Nephron progenitor cell (in vitro differentiated cells): ENCODE measurements at regions not wholly inside any gene's neighbourhood (a gene's known extent, or its start where the extent isn't known, plus 50 kb on each side); places are given as distances from the start of the nearest gene placed in this dataset.
A peak's percentile ranks its signal among the peaks of the same experiment; 100 is the strongest.

Experiments
- DNase-seq: peaks from one replicate; pipeline ENCODE4 v3.0.0; 2021
- H3K27ac Mint-ChIP-seq: 2 replicates; pipeline ENCODE4 v1.8.0; 2021; ENCODE audit warnings: mild to moderate bottlenecking, moderate library complexity, mixed read lengths
- H3K27me3 Mint-ChIP-seq: 2 replicates; pipeline ENCODE4 v1.8.0; 2021; ENCODE audit warnings: mild to moderate bottlenecking, low read depth, mixed read lengths; ENCODE audit not compliant: poor library complexity
- H3K36me3 Mint-ChIP-seq: 2 replicates; pipeline ENCODE4 v1.8.0; 2021; ENCODE audit warnings: low read depth, mixed read lengths
- H3K4me1 Mint-ChIP-seq: 2 replicates; pipeline ENCODE4 v1.8.0; 2021; ENCODE audit warnings: mixed read lengths
- H3K4me3 Mint-ChIP-seq: 2 replicates; pipeline ENCODE4 v1.8.0; 2021; ENCODE audit warnings: mild to moderate bottlenecking, moderate library complexity, mixed read lengths
- H3K9me3 Mint-ChIP-seq: 2 replicates; pipeline ENCODE4 v1.8.0; 2021; ENCODE audit warnings: mild to moderate bottlenecking, moderate library complexity, mixed read lengths
- CTCF ChIP-seq: fragments of 200-600 bp; sonication (generic); IDR thresholded peaks from 2 replicates; pipeline ENCODE4 v1.5.0; 2021; ENCODE audit warnings: antibody characterized with exemption

- no peak for TF ChIP-seq CTCF
Observed at GRCh38 chr2:65548064-65548463, 115.7 kb upstream of the SPRED2 start.

GRCh38 chr2:65545837-65546805 is 113.7 kb upstream of the SPRED2 start:
- peak overlapping the region; percentile 85 for H3K27ac Mint-ChIP-seq
- no peak for DNase-seq
- H3K36me3 Mint-ChIP-seq = no peaks in the 10 kb centered on the region
- no peaks in the 10 kb centered on the region for H3K9me3 Mint-ChIP-seq
- no peak overlapping the region for H3K4me3 Mint-ChIP-seq
- H3K27me3 Mint-ChIP-seq = peaks cover 19% of the 10 kb centered on the region
- no peak for TF ChIP-seq CTCF
- H3K4me1 Mint-ChIP-seq = peaks cover 50% of the 10 kb centered on the region

More at GRCh38 chr2:65548064-65548463, 115.7 kb upstream of the SPRED2 start:
- Mint-ChIP-seq H3K27ac (no peak overlapping the region), H3K36me3 (no peaks in the 10 kb centered on the region), H3K9me3 (no peaks in the 10 kb centered on the region), H3K27me3 (peaks cover 19% of the 10 kb centered on the region), H3K4me3 (no peak overlapping the region), H3K4me1 (peaks cover 56% of the 10 kb centered on the region)
- no peak for DNase-seq

- H3K36me3 Mint-ChIP-seq = no peaks in the 10 kb centered on the region
- peaks cover 6% of the 10 kb centered on the region for H3K27me3 Mint-ChIP-seq
- no peak for TF ChIP-seq CTCF
- no peak for DNase-seq
- H3K9me3 Mint-ChIP-seq = no peaks in the 10 kb centered on the region
- peaks cover 32% of the 10 kb centered on the region for H3K4me1 Mint-ChIP-seq
- H3K4me3 Mint-ChIP-seq = no peak overlapping the region
- no peak overlapping the region for H3K27ac Mint-ChIP-seq
Observed at GRCh38 chr2:65541773-65542172, 109.4 kb upstream of the SPRED2 start.

- Mint-ChIP-seq H3K9me3 (no peaks in the 10 kb centered on the region), H3K4me3 (no peak overlapping the region), H3K36me3 (no peaks in the 10 kb centered on the region), H3K27me3 (peaks cover 3% of the 10 kb centered on the region), H3K27ac (no peak overlapping the region), H3K4me1 (peaks cover 16% of the 10 kb centered on the region)
- no peak for TF ChIP-seq CTCF
- DNase-seq = no peak
Observed at GRCh38 chr2:65539633-65540032, 107.2 kb upstream of the SPRED2 start.

GRCh38 chr2:65537651-65538385 is 105.4 kb upstream of the SPRED2 start:
- no peak overlapping the region for H3K27ac Mint-ChIP-seq
- no peak for TF ChIP-seq CTCF
- no peaks in the 10 kb centered on the region for H3K36me3 Mint-ChIP-seq
- no peak for DNase-seq
- H3K27me3 Mint-ChIP-seq = peaks cover 3% of the 10 kb centered on the region
- H3K9me3 Mint-ChIP-seq = no peaks in the 10 kb centered on the region
- no peak overlapping the region for H3K4me3 Mint-ChIP-seq
- peaks cover 11% of the 10 kb centered on the region for H3K4me1 Mint-ChIP-seq
